Caco-2 (cell line): ENCODE measurements at regions not wholly inside any gene's neighbourhood (a gene's known extent, or its start where the extent isn't known, plus 50 kb on each side); places are given as distances from the start of the nearest gene placed in this dataset.

ENCODE experiments used
- BruUV-seq: library from RNA; stranded (reverse); fragments of 400-500 nt; replicated peaks from 2 replicates; lab custom pipeline; 2021; lab: Mats Ljungman, UMichigan
- CTCF ChIA-PET: fragments of 300-600 bp; sonication (Branson Sonifier 250); formaldehyde crosslinking; loops from one replicate; lab custom pipeline; 2022; ENCODE audit warnings: antibody characterized with exemption; lab: Charles Lee
- POLR2A ChIA-PET: fragments of 300-600 bp; sonication (Branson Sonifier 250); formaldehyde crosslinking; loops from one replicate; lab custom pipeline; 2022; ENCODE audit warnings: antibody characterized with exemption; lab: Charles Lee
- DNase-seq, 2 experiments: peaks; one replicate each; pipeline versions ENCODE4 v3.0.0 to v3.0.0-alpha.2; 2020 to 2022
- H3K27me3 ChIP-seq: replicated peaks from 2 replicates; pipeline ENCODE4 v1.6.0; 2011; ENCODE audit warnings: low read length; ENCODE audit not compliant: control insufficient read depth, insufficient read depth
- H3K36me3 ChIP-seq: 2 replicates; pipeline ENCODE4 v1.5.1; 2011; ENCODE audit warnings: low read length; ENCODE audit not compliant: control insufficient read depth, insufficient read depth
- H3K4me1 ChIP-seq: fragments of 250-450 bp; sonication (Bioruptor Pico); 2 replicates; pipeline ENCODE4 v1.5.1; 2020; ENCODE audit warnings: mild to moderate bottlenecking
- H3K4me3 ChIP-seq: 2 replicates; pipeline ENCODE4 v1.5.1; 2011; ENCODE audit warnings: low read depth, mild to moderate bottlenecking, control low read depth, low read length
- H3K9me3 ChIP-seq: fragments of 250-450 bp; sonication (Bioruptor Pico); 2 replicates; pipeline ENCODE4 v1.5.1; 2020; ENCODE audit warnings: mild to moderate bottlenecking, moderate library complexity
- H3K27ac Mint-ChIP-seq: one replicate; pipeline ENCODE4 v1.8.0; 2022; ENCODE audit warnings: mixed read lengths; ENCODE audit not compliant: unreplicated experiment
- H3K27me3 Mint-ChIP-seq: one replicate; pipeline ENCODE4 v1.8.0; 2022; ENCODE audit warnings: mixed read lengths; ENCODE audit not compliant: insufficient read depth, unreplicated experiment
- H3K36me3 Mint-ChIP-seq: one replicate; pipeline ENCODE4 v1.8.0; 2022; ENCODE audit warnings: mild to moderate bottlenecking, mixed read lengths; ENCODE audit not compliant: insufficient read depth, unreplicated experiment
- H3K4me1 Mint-ChIP-seq: one replicate; pipeline ENCODE4 v1.8.0; 2022; ENCODE audit warnings: low read depth, mixed read lengths; ENCODE audit not compliant: unreplicated experiment
- H3K4me3 Mint-ChIP-seq: one replicate; pipeline ENCODE4 v1.8.0; 2022; ENCODE audit warnings: mild to moderate bottlenecking, moderate library complexity, mixed read lengths; ENCODE audit not compliant: unreplicated experiment
- H3K9me3 Mint-ChIP-seq: one replicate; pipeline ENCODE4 v1.8.0; 2022; ENCODE audit warnings: mixed read lengths; ENCODE audit not compliant: unreplicated experiment
- CTCF ChIP-seq, 2 experiments: fragments of 200-600 bp in 1 of 2; IDR thresholded peaks; 1 replicate in 1 of 2; 2 replicates in 1 of 2; pipeline versions ENCODE4 v1.5.1 to v1.8.0; 2011 to 2022; ENCODE audit warnings: antibody characterized with exemption in 1 of 2, control low read depth in 1 of 2, inconsistent platforms in 1 of 2, low read depth in 1 of 2, low read length in 1 of 2, mild to moderate bottlenecking in 1 of 2, moderate library complexity in 1 of 2; ENCODE audit not compliant: insufficient read depth in 1 of 2, severe bottlenecking in 1 of 2, unreplicated experiment in 1 of 2
- intact Hi-C: fragments of 100-400 bp; cut with micrococcal nuclease; formaldehyde crosslinking; loops from one replicate; pipeline ENCODE4 v1.10.0; 2022; ENCODE audit not compliant: unreplicated experiment

- no TSS peak for BruUV-seq
- DNase-seq: no peak
- ChIA-PET POLR2A (no interaction called here), CTCF (no interaction called here)
- Mint-ChIP-seq H3K36me3 (no peaks in the 10 kb centered on the region), H3K27ac (no peak overlapping the region), H3K27me3 (no peaks in the 10 kb centered on the region), H3K4me1 (no peaks in the 10 kb centered on the region), H3K9me3 (no peaks in the 10 kb centered on the region), H3K4me3 (no peak overlapping the region)
- Histone ChIP-seq H3K36me3 (no peaks in the 10 kb centered on the region), H3K4me3 (no peak overlapping the region), H3K4me1 (no peaks in the 10 kb centered on the region), H3K27me3 (no peaks in the 10 kb centered on the region), H3K9me3 (no peaks in the 10 kb centered on the region)
- intact Hi-C loops: no loop called here
- TF ChIP-seq CTCF (IDR thresholded peaks at IDR 0.05; ENCODE audit: insufficient read depth in 1 of 2, low read depth in 1 of 2, low read length in 1 of 2, severe bottlenecking in 1 of 2, unreplicated experiment in 1 of 2): no peak
These were observed 117.6 kb upstream of the ZNF678 start for GRCh38 chr1:227445746-227446145.

GRCh38 chr1:227445092-227445674 lies 118.2 kb upstream of the ZNF678 start:
- POLR2A ChIA-PET: no interaction called here
- Histone ChIP-seq H3K9me3 (no peaks in the 10 kb centered on the region), H3K36me3 (no peaks in the 10 kb centered on the region), H3K27me3 (no peaks in the 10 kb centered on the region), H3K4me1 (no peaks in the 10 kb centered on the region), H3K4me3 (no peak overlapping the region)
- Mint-ChIP-seq H3K27me3 (no peaks in the 10 kb centered on the region), H3K4me1 (no peaks in the 10 kb centered on the region), H3K4me3 (no peak overlapping the region), H3K36me3 (no peaks in the 10 kb centered on the region), H3K27ac (no peak overlapping the region), H3K9me3 (no peaks in the 10 kb centered on the region)
- no peak for TF ChIP-seq CTCF (IDR thresholded peaks at IDR 0.05; ENCODE audit: insufficient read depth in 1 of 2, low read depth in 1 of 2, low read length in 1 of 2, severe bottlenecking in 1 of 2, unreplicated experiment in 1 of 2)
- CTCF ChIA-PET: no interaction called here
- DNase-seq: no peak
- intact Hi-C loops: no loop called here
- no TSS peak for BruUV-seq

GRCh38 chr1:227440182-227440581 lies 121.9 kb upstream of the CDC42BPA start:
- Histone ChIP-seq H3K4me3 (no peak overlapping the region), H3K27me3 (no peaks in the 10 kb centered on the region), H3K9me3 (no peaks in the 10 kb centered on the region), H3K4me1 (no peaks in the 10 kb centered on the region), H3K36me3 (no peaks in the 10 kb centered on the region)
- Mint-ChIP-seq H3K4me1 (peaks cover 11% of the 10 kb centered on the region), H3K4me3 (no peak overlapping the region), H3K36me3 (no peaks in the 10 kb centered on the region), H3K9me3 (no peaks in the 10 kb centered on the region), H3K27ac (no peak overlapping the region), H3K27me3 (no peaks in the 10 kb centered on the region)
- CTCF ChIA-PET: interaction anchor here (0.7 kb wide), 1 partner anchor 318 kb away, joined by 4 read pairs; no protein-coding TSS in a partner anchor
- TF ChIP-seq CTCF (IDR thresholded peaks at IDR 0.05; ENCODE audit: insufficient read depth in 1 of 2, low read depth in 1 of 2, low read length in 1 of 2, severe bottlenecking in 1 of 2, unreplicated experiment in 1 of 2): no peak
- POLR2A ChIA-PET: interaction anchor here (0.5 kb wide), 1 partner anchor 512 kb away, joined by 3 read pairs; no protein-coding TSS in a partner anchor
- no peak for DNase-seq
- intact Hi-C loops: no loop called here
- BruUV-seq: no TSS peak
